Stimulated activated naive B cell treated with anti-CD40 and anti-IgM and Interleukin-4, amounts not matched to agents 10 μg/mL and 1 μg/mL and 100 μg/mL, for 72 hours (primary cell): ENCODE measurements at regions not wholly inside any gene's neighbourhood (a gene's known extent, or its start where the extent isn't known, plus 50 kb on each side); places are given as distances from the start of the nearest gene placed in this dataset.

Experiments
- ATAC-seq, 2 donors: fragments of 150-1000 bp; cut with Tn5 transposase; replicated peaks; 2 replicates each; pipeline ENCODE4 v1.10.0; 2021; ENCODE audit warnings: moderate library complexity in 1 of 2
- DNase-seq: peaks from one replicate; pipeline ENCODE4 v3.0.0; 2021
- H3K27ac Mint-ChIP-seq: one replicate; pipeline ENCODE4 v1.8.0; 2022; ENCODE audit warnings: mild to moderate bottlenecking, mixed read lengths
- H3K27me3 Mint-ChIP-seq, 2 donors: one replicate each; pipeline ENCODE4 v1.8.0; 2022; ENCODE audit warnings: mixed read lengths in 2 of 2
- H3K36me3 Mint-ChIP-seq, 2 donors: one replicate each; pipeline ENCODE4 v1.8.0; 2022; ENCODE audit warnings: mixed read lengths in 2 of 2, mild to moderate bottlenecking in 1 of 2
- H3K4me1 Mint-ChIP-seq, 2 donors: one replicate each; pipeline ENCODE4 v1.8.0; 2022; ENCODE audit warnings: mixed read lengths in 2 of 2, mild to moderate bottlenecking in 1 of 2
- H3K4me3 Mint-ChIP-seq, 2 donors: one replicate each; pipeline ENCODE4 v1.8.0; 2022; ENCODE audit warnings: mild to moderate bottlenecking in 2 of 2, mixed read lengths in 2 of 2, moderate library complexity in 1 of 2
- H3K9me3 Mint-ChIP-seq, 2 donors: one replicate each; pipeline ENCODE4 v1.8.0; 2022; ENCODE audit warnings: mixed read lengths in 2 of 2, mild to moderate bottlenecking in 1 of 2

GRCh38 chr4:10765386-10765785 is 80.8 kb upstream of the CLNK start:
- ATAC-seq: no peak
- Mint-ChIP-seq H3K27ac (no peak overlapping the region), H3K9me3 (peaks cover 15 to 17% of the 10 kb centered on the region in 2 donors), H3K36me3 (peaks cover 10 to 13% of the 10 kb centered on the region in 2 donors), H3K4me1 (peaks cover 0 to 4% of the 10 kb centered on the region in 2 donors), H3K4me3 (no peak overlapping the region), H3K27me3 (no peaks in the 10 kb centered on the region)
- no peak for DNase-seq

- H3K27me3 Mint-ChIP-seq: no peaks in the 10 kb centered on the region
- ATAC-seq: no peak
- H3K4me1 Mint-ChIP-seq: peaks cover 0 to 2% of the 10 kb centered on the region in 2 donors
- no peak overlapping the region for H3K4me3 Mint-ChIP-seq
- peaks cover 15 to 17% of the 10 kb centered on the region in 2 donors for H3K9me3 Mint-ChIP-seq
- no peak for DNase-seq
- H3K36me3 Mint-ChIP-seq: peaks cover 10 to 13% of the 10 kb centered on the region in 2 donors
- H3K27ac Mint-ChIP-seq: no peak overlapping the region
Measured at GRCh38 chr4:10762561-10762960, 78.0 kb upstream of the CLNK start.

- Mint-ChIP-seq H3K27me3 (no peaks in the 10 kb centered on the region), H3K4me1 (no peaks in the 10 kb centered on the region), H3K36me3 (peaks cover 10 to 13% of the 10 kb centered on the region in 2 donors), H3K9me3 (peaks cover 15 to 17% of the 10 kb centered on the region in 2 donors), H3K4me3 (no peak overlapping the region), H3K27ac (no peak overlapping the region)
- DNase-seq (no peak), ATAC-seq (no peak)
Measured at GRCh38 chr4:10761903-10762302, 77.3 kb upstream of the CLNK start.

GRCh38 chr4:10760086-10760485 is 75.5 kb upstream of the CLNK start:
- Mint-ChIP-seq H3K27ac (no peak overlapping the region), H3K4me3 (no peak overlapping the region), H3K4me1 (peaks cover 4 to 8% of the 10 kb centered on the region in 2 donors), H3K9me3 (peaks cover 13 to 15% of the 10 kb centered on the region in 2 donors), H3K36me3 (peaks cover 11% of the 10 kb centered on the region in 2 donors), H3K27me3 (no peaks in the 10 kb centered on the region)
- no peak for DNase-seq
- ATAC-seq: no peak

DNA sequence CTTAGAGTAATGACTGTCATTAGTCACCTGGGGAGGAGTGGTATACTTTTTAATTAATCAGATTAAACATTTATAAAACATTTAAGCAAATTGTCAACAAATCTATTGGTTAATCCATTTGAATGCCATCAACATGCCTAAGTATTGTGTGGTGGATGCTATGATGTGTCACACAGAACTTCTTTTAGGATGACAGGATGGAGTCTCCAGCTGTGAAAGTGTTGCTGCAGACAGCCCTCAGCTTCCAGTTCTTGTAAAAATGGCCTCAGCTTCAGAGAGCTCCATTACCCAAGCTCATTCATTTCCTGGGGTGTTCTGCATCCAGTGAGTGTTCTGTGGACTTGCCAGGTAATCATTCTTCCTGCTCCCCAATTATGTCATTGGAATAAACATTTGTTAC is 74.3 kb upstream of the CLNK start:
- Mint-ChIP-seq H3K4me1 (peaks cover 4 to 11% of the 10 kb centered on the region in 2 donors), H3K27me3 (no peaks in the 10 kb centered on the region), H3K36me3 (peaks cover 2 to 3% of the 10 kb centered on the region in 2 donors), H3K4me3 (no peak overlapping the region), H3K9me3 (peaks cover 3 to 6% of the 10 kb centered on the region in 2 donors), H3K27ac (no peak overlapping the region)
- ATAC-seq: no peak
- DNase-seq: no peak

DNA sequence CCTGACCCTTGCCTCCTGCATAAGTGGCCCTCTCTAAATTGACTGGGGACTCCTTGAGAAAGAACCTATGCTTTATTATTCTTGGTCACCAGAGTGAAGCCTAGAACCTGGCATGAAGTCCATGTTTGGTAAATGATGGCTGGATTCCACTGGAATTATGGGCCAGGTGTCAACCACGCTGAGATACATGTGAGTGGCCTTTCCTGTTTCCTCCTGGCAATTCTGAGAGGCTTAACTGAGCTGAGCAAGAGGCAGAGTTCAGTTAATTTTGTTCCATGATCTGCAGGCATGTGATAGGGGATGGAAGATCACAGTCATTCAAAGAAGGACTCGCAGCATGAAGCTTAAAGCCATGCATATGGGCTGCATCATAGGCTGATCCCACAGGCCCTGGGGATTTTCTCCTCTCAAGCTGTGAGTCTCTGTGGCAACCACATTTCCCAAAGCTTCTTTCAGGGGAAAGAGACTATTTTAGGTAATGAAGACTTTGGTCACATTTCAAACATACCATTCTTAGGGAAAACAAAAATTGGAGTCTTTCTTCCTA is 69.4 kb upstream of the CLNK start:
- Mint-ChIP-seq H3K4me3 (no peak overlapping the region), H3K36me3 (peaks cover 0 to 2% of the 10 kb centered on the region in 2 donors), H3K9me3 (peaks cover 0 to 2% of the 10 kb centered on the region in 2 donors), H3K27ac (no peak overlapping the region), H3K27me3 (peaks cover 0 to 6% of the 10 kb centered on the region in 2 donors), H3K4me1 (peaks cover 4 to 19% of the 10 kb centered on the region in 2 donors)
- DNase-seq (no peak), ATAC-seq (peak; percentile 34 to 69)

- Mint-ChIP-seq H3K27me3 (peaks cover 0 to 6% of the 10 kb centered on the region in 2 donors), H3K4me1 (peaks cover 6 to 24% of the 10 kb centered on the region in 2 donors), H3K36me3 (peaks cover 0 to 2% of the 10 kb centered on the region in 2 donors), H3K9me3 (peaks cover 0 to 2% of the 10 kb centered on the region in 2 donors), H3K27ac (no peak overlapping the region), H3K4me3 (no peak overlapping the region)
- ATAC-seq (no peak), DNase-seq (no peak)
Measured at GRCh38 chr4:10753336-10753735, 68.8 kb upstream of the CLNK start.

GRCh38 chr4:10750714-10751113 is 66.1 kb upstream of the CLNK start:
- ATAC-seq (no peak), DNase-seq (no peak)
- H3K4me3 Mint-ChIP-seq: no peak overlapping the region
- H3K27ac Mint-ChIP-seq: no peak overlapping the region
- no peaks in the 10 kb centered on the region for H3K36me3 Mint-ChIP-seq
- peaks cover 8 to 31% of the 10 kb centered on the region in 2 donors for H3K4me1 Mint-ChIP-seq
- H3K9me3 Mint-ChIP-seq: peaks cover 0 to 2% of the 10 kb centered on the region in 2 donors
- H3K27me3 Mint-ChIP-seq: peaks cover 0 to 6% of the 10 kb centered on the region in 2 donors

DNA sequence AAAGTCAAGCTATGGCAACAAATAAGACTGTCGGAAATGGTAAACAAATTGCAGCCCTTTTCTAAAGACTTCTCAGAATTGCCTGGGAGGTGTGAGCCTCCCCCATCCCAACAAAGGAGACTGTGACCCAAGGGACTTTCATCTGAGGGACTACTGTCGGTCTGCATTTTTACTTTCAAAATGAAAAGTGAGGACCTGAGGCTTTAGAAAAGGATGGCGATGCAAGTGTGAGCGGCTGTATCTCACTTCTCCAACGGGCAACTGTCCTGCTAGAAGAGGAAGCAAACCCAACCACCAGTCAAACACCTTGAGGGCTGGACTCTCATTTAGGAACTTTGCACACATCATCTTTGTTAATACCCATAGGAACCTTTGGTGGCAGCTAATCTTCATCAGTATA is 62.6 kb upstream of the CLNK start:
- Mint-ChIP-seq H3K4me3 (no peak overlapping the region), H3K9me3 (peaks cover 0 to 2% of the 10 kb centered on the region in 2 donors), H3K36me3 (no peaks in the 10 kb centered on the region), H3K27me3 (no peaks in the 10 kb centered on the region), H3K4me1 (peaks cover 4 to 24% of the 10 kb centered on the region in 2 donors), H3K27ac (no peak overlapping the region)
- DNase-seq (no peak), ATAC-seq (peak; percentile 66 to 71)

- H3K27me3 Mint-ChIP-seq: no peaks in the 10 kb centered on the region
- H3K4me3 Mint-ChIP-seq: no peak overlapping the region
- H3K9me3 Mint-ChIP-seq: peaks cover 0 to 2% of the 10 kb centered on the region in 2 donors
- no peak overlapping the region for H3K27ac Mint-ChIP-seq
- no peak for ATAC-seq
- no peaks in the 10 kb centered on the region for H3K36me3 Mint-ChIP-seq
- no peak for DNase-seq
- peaks cover 4 to 24% of the 10 kb centered on the region in 2 donors for H3K4me1 Mint-ChIP-seq
Measured at GRCh38 chr4:10746371-10747171, 62.0 kb upstream of the CLNK start.

DNA sequence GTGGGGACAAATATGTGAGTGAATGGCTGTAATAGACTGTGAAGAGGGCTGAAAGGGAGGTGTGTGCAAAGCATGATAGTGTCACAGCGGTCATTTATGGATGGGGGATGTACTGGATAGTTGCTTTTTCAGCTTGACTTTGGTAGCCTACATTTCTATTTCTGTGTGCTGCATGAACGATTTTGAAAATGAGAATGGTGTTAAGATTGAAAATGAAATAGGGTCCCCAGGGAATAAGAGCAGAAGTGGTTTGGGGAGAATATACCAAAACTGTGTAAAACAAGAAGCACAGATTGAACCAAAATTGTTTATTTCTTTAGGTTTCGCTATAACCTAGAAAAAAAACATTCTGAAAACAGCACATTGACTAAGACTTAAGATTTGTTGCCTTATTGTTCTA is 58.8 kb upstream of the CLNK start:
- DNase-seq: no peak
- Mint-ChIP-seq H3K4me1 (peaks cover 6 to 26% of the 10 kb centered on the region in 2 donors), H3K27ac (no peak overlapping the region), H3K36me3 (no peaks in the 10 kb centered on the region), H3K27me3 (no peaks in the 10 kb centered on the region), H3K4me3 (no peak overlapping the region), H3K9me3 (peaks cover 0 to 2% of the 10 kb centered on the region in 2 donors)
- ATAC-seq: peak; percentile 78

DNA sequence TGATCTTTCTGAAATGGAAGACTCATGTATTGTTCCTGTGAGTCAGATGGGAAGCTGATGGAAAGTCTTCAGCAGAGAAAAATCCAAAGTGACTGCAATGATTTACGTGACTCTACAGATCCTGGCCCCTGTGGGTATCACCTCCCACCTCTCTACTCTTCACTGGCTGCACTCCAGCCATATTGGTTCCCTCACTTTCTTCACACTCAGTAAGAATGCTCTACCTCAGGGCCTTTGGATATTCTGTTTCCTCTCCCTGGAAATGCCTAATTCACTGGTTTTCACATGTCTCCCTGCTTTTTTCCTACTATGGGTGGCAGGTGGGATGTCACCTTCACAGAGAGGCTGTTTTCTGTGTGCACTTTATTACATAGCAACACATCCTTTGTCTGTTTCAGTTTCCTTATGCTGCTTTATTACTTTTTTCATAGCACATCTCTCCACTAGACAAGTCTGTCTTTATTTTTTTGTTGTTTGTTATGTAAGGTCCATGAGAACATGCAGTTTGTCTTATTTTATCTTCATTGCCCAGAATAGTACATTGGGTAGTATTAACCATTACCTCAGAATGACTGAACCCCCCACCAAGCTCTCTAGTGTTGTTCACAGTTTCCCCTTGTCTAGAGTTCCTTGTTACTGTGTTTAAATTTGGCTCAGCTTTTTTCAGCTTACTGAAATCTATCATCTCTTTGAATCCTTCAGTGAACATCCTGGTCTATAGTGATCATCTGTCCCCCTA is 57.6 kb upstream of the CLNK start:
- no peak for DNase-seq
- Mint-ChIP-seq H3K27me3 (no peaks in the 10 kb centered on the region), H3K9me3 (peaks cover 0 to 2% of the 10 kb centered on the region in 2 donors), H3K4me1 (peaks cover 7 to 24% of the 10 kb centered on the region in 2 donors), H3K36me3 (no peaks in the 10 kb centered on the region), H3K4me3 (no peak overlapping the region), H3K27ac (no peak overlapping the region)
- ATAC-seq: peak; percentile 52 to 56

DNA sequence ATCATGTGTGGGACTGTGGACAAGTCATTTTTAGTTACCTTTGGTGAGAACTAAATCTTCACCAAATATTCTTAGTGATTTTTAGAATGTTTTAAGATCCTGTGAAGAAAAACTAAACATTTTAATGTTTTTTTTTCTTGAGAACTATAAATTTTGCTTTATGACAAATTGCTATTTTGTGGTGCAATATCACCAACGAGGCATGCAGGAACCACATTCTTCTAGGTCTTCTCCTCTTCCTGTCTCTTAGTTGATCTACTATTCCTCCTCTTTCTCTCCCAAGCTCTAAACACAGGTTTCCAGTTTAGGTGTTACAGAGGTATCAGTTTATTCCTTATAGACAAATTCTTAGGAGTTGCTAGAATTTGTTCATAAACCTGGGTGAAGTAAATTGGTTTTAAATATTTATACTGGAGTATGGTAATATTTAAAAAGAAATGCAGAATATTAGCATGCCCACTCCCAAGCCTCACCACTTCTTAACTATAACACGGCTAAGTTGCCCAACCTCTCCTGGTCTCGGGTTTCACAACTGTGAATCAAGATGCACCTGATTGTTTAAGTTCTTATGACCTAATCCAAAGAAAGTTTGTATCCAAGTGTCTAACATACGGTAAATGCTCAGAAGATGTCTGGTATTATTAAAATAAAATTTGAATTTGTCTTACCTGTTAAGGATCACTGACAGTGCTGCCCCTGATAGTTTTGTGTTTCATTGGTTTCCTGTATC is 56.5 kb upstream of the CLNK start:
- DNase-seq (no peak), ATAC-seq (no peak)
- no peak overlapping the region for H3K27ac Mint-ChIP-seq
- no peak overlapping the region for H3K4me3 Mint-ChIP-seq
- peaks cover 0 to 2% of the 10 kb centered on the region in 2 donors for H3K9me3 Mint-ChIP-seq
- peaks cover 7 to 16% of the 10 kb centered on the region in 2 donors for H3K4me1 Mint-ChIP-seq
- no peaks in the 10 kb centered on the region for H3K36me3 Mint-ChIP-seq
- no peaks in the 10 kb centered on the region for H3K27me3 Mint-ChIP-seq

- H3K4me3 Mint-ChIP-seq: no peak overlapping the region
- ATAC-seq (no peak), DNase-seq (no peak)
- H3K27ac Mint-ChIP-seq: no peak overlapping the region
- no peaks in the 10 kb centered on the region for H3K36me3 Mint-ChIP-seq
- H3K27me3 Mint-ChIP-seq: no peaks in the 10 kb centered on the region
- H3K4me1 Mint-ChIP-seq: peaks cover 6 to 12% of the 10 kb centered on the region in 2 donors
- peaks cover 0 to 2% of the 10 kb centered on the region in 2 donors for H3K9me3 Mint-ChIP-seq
Measured at GRCh38 chr4:10740251-10740650, 55.7 kb upstream of the CLNK start.
